NCI-H82 (cell line): ENCODE measurements at regions not wholly inside any gene's neighbourhood (a gene's known extent, or its start where the extent isn't known, plus 50 kb on each side); places are given as distances from the start of the nearest gene placed in this dataset.
"Not testable (repeated sequence)": the region's sequence is repeated elsewhere in the genome, so short reads cannot be mapped to it uniquely, and the experiment has no call there.

ENCODE experiments used
- DNase-seq: peaks from one replicate; lab custom pipeline; 2025; lab: John Stamatoyannopoulos, UW

- DNase-seq = not testable (repeated sequence)
Measured at GRCh38 chr2:85941490-85941889, 52.7 kb upstream of the ST3GAL5 start.

- DNase-seq = no peak
Measured at GRCh38 chr2:85939131-85939530, 50.3 kb upstream of the ST3GAL5 start.
